ENCODE measurements at regions not wholly inside any gene's neighbourhood (a gene's known extent, or its start where the extent isn't known, plus 50 kb on each side); places are given as distances from the start of the nearest gene placed in this dataset.

DNA sequence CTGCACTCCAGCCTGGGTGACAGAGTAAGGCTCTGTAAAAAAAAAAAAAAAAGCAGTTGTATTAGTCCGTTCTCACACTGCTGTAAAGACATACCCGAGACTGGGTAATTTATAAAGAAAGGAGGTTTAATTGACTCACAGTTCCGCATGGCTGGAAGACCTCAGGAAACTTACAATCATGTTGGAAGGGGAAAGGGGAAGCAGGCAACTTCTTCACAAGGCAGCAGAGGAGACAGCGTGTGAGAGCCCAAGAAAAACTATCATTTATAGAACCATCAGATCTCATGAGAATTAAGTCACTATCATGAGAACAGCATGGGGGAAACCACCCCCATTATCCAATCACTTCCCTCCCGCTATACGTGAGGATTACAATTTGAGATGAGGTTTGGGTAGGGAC, 151.7 kb upstream of the NR5A2 start:
- H3K27ac Mint-ChIP-seq: no peak overlapping the region
- DNase-seq: no peak
- peaks cover 10 to 14% of the 10 kb centered on the region in 2 donors for H3K27me3 Mint-ChIP-seq
- H3K4me1 Mint-ChIP-seq: no peaks in the 10 kb centered on the region
- no peak overlapping the region for H3K27ac ChIP-seq (ENCODE audit: low read depth, low read length)
- peaks cover 0 to 7% (median 0%) of the 10 kb centered on the region in 5 donors for H3K9me3 Mint-ChIP-seq
- no peaks in the 10 kb centered on the region for H3K4me1 ChIP-seq (ENCODE audit: insufficient read depth, low read length)
- CTCF ChIA-PET: no interaction called here
- H3K36me3 ChIP-seq (ENCODE audit: insufficient read depth, low read length): no peaks in the 10 kb centered on the region
- H3K9me3 ChIP-seq (ENCODE audit: low read length): no peaks in the 10 kb centered on the region
- H3K36me3 Mint-ChIP-seq: no peaks in the 10 kb centered on the region
- H3K4me3 ChIP-seq (ENCODE audit: low read length): no peak overlapping the region
- POLR2A ChIA-PET: no interaction called here
- no peaks in the 10 kb centered on the region for H3K27me3 ChIP-seq (ENCODE audit: insufficient read depth, low read length, poor library complexity, severe bottlenecking)
- no peak overlapping the region for H3K4me3 Mint-ChIP-seq

GRCh38 chr1:199877526-199878384, 149.8 kb upstream of the NR5A2 start:
- DNase-seq: no peak
- no peaks in the 10 kb centered on the region for H3K36me3 Mint-ChIP-seq
- no peak overlapping the region for H3K27ac Mint-ChIP-seq
- H3K9me3 ChIP-seq (ENCODE audit: low read length): no peaks in the 10 kb centered on the region
- CTCF ChIA-PET: no interaction called here
- no peak overlapping the region for H3K27ac ChIP-seq (ENCODE audit: low read depth, low read length)
- no peaks in the 10 kb centered on the region for H3K27me3 ChIP-seq (ENCODE audit: insufficient read depth, low read length, poor library complexity, severe bottlenecking)
- POLR2A ChIA-PET: no interaction called here
- no peaks in the 10 kb centered on the region for H3K4me1 Mint-ChIP-seq
- H3K4me3 Mint-ChIP-seq: no peak overlapping the region
- H3K9me3 Mint-ChIP-seq: peaks cover 0 to 11% (median 5%) of the 10 kb centered on the region in 5 donors
- H3K36me3 ChIP-seq (ENCODE audit: insufficient read depth, low read length): no peaks in the 10 kb centered on the region
- no peaks in the 10 kb centered on the region for H3K4me1 ChIP-seq (ENCODE audit: insufficient read depth, low read length)
- H3K27me3 Mint-ChIP-seq: peaks cover 8 to 10% of the 10 kb centered on the region in 2 donors
- no peak overlapping the region for H3K4me3 ChIP-seq (ENCODE audit: low read length)

DNA sequence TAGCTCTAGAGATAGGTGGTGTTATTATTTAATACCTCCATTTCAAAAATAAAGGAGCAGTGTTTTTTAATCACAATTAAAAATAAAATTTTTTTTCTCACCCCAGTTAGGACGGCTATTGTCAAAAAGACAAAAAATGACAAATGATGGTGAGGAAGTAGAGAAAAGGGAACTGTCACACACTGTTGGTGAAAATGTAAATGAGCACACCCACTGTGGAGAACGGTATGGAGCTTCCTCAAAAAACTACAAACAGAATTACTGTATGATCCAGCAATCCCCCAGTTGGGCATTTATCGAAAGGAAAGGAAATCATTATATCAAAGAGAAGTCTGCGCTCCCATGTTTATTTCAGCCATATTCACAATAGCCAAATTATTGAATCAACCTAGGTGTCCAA, 148.7 kb upstream of the NR5A2 start:
- H3K27me3 Mint-ChIP-seq: peaks cover 4 to 9% of the 10 kb centered on the region in 2 donors
- POLR2A ChIA-PET: no interaction called here

DNA sequence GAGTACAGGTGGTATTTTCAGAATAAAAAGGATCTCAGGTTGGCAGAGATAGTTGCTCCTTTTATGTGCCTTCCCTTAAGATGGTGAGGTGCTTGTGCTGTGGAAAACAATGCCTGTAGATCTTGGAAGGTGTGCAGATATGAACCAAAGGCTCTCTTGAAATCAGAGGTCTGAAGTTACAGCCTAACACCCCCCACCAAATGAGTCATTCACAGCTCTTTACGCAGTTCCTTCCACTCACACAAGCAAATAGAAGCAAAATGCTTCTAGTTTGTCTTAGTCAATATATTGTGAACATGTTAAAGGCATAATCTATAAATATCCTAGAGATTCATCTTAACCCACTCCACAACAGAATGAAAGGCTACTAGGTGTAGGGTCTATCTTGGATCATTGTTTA, 128.9 kb upstream of the NR5A2 start:
- Mint-ChIP-seq H3K36me3 (no peaks in the 10 kb centered on the region), H3K27me3 (peaks cover 9 to 20% of the 10 kb centered on the region in 2 donors)
- CTCF ChIA-PET: no interaction called here

More for the DNA sequence above, 148.7 kb upstream of the NR5A2 start:
- H3K4me1 Mint-ChIP-seq: no peaks in the 10 kb centered on the region
- no peak overlapping the region for H3K27ac ChIP-seq (ENCODE audit: low read depth, low read length)
- no peak overlapping the region for H3K27ac Mint-ChIP-seq
- peaks cover 0 to 11% (median 5%) of the 10 kb centered on the region in 5 donors for H3K9me3 Mint-ChIP-seq
- H3K36me3 ChIP-seq (ENCODE audit: insufficient read depth, low read length): no peaks in the 10 kb centered on the region
- no peaks in the 10 kb centered on the region for H3K4me1 ChIP-seq (ENCODE audit: insufficient read depth, low read length)
- CTCF ChIA-PET: no interaction called here
- H3K4me3 Mint-ChIP-seq: no peak overlapping the region
- H3K36me3 Mint-ChIP-seq: no peaks in the 10 kb centered on the region
- H3K9me3 ChIP-seq (ENCODE audit: low read length): no peaks in the 10 kb centered on the region
- no peak for DNase-seq
- H3K27me3 ChIP-seq (ENCODE audit: insufficient read depth, low read length, poor library complexity, severe bottlenecking): no peaks in the 10 kb centered on the region
- no peak overlapping the region for H3K4me3 ChIP-seq (ENCODE audit: low read length)

DNA sequence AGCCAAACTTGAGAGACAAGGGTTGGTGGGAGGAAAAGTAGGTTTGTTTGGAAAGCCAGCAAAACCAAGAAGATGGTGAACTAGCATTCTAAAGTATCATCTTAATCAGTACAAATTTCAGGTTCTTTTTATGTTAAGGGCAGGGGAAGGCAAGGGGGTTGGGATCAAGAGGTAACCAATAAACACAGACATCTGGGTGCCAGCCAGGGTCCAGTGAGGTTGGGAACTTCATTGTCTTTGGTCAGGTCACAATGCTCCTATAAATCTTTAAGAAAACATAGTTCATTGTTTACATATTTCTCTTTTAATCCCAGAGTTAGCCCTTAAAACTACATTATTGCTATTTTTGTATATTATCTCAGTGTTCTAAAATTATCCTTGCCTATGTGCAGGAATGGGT, 126.2 kb upstream of the NR5A2 start:
- Mint-ChIP-seq H3K9me3 (peaks cover 0 to 7% (median 2%) of the 10 kb centered on the region in 5 donors), H3K4me1 (no peaks in the 10 kb centered on the region), H3K4me3 (no peak overlapping the region), H3K36me3 (no peaks in the 10 kb centered on the region), H3K27me3 (peaks cover 4 to 21% of the 10 kb centered on the region in 2 donors), H3K27ac (no peak overlapping the region)
- H3K4me1 ChIP-seq (ENCODE audit: insufficient read depth, low read length): no peaks in the 10 kb centered on the region
- H3K9me3 ChIP-seq (ENCODE audit: low read length): no peaks in the 10 kb centered on the region
- no peaks in the 10 kb centered on the region for H3K36me3 ChIP-seq (ENCODE audit: insufficient read depth, low read length)
- ChIA-PET CTCF (no interaction called here), POLR2A (no interaction called here)
- H3K27ac ChIP-seq (ENCODE audit: low read depth, low read length): no peak overlapping the region
- no peak overlapping the region for H3K4me3 ChIP-seq (ENCODE audit: low read length)
- no peaks in the 10 kb centered on the region for H3K27me3 ChIP-seq (ENCODE audit: insufficient read depth, low read length, poor library complexity, severe bottlenecking)
- no peak for DNase-seq

More for the DNA sequence above, 128.9 kb upstream of the NR5A2 start:
- POLR2A ChIA-PET: no interaction called here
- H3K4me3 ChIP-seq (ENCODE audit: low read length): no peak overlapping the region
- no peak for DNase-seq
- H3K27me3 ChIP-seq (ENCODE audit: insufficient read depth, low read length, poor library complexity, severe bottlenecking): no peaks in the 10 kb centered on the region
- no peaks in the 10 kb centered on the region for H3K4me1 Mint-ChIP-seq
- H3K9me3 Mint-ChIP-seq: peaks cover 0 to 5% (median 0%) of the 10 kb centered on the region in 5 donors
- no peaks in the 10 kb centered on the region for H3K4me1 ChIP-seq (ENCODE audit: insufficient read depth, low read length)
- no peaks in the 10 kb centered on the region for H3K36me3 ChIP-seq (ENCODE audit: insufficient read depth, low read length)
- no peaks in the 10 kb centered on the region for H3K9me3 ChIP-seq (ENCODE audit: low read length)
- H3K4me3 Mint-ChIP-seq: no peak overlapping the region
- H3K27ac ChIP-seq (ENCODE audit: low read depth, low read length): no peak overlapping the region
- H3K27ac Mint-ChIP-seq: no peak overlapping the region

- no peak for DNase-seq
Measured at GRCh38 chr1:199907361-199907760, 120.1 kb upstream of the NR5A2 start.

DNA sequence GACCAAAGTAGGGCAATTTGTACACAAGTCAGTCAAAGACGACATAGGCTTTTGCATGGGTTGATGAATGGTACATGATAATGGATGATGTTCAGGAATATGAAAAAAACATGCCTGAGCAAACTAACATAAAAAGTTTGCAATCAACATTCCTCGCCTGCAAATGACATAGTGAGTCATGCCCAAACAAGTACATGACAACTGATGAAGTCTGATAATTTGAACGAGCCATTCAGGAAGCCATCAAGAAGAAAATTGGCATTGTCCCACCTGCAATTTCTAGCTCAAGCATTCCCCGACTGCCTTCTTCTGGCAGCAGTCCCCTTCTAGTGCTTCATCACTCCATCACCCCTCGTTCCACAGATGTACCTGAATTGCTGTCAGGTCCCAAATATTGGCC, 118.4 kb upstream of the NR5A2 start:
- Histone ChIP-seq H3K36me3 (ENCODE audit: insufficient read depth, low read length) (no peaks in the 10 kb centered on the region), H3K27me3 (ENCODE audit: insufficient read depth, low read length, poor library complexity, severe bottlenecking) (no peaks in the 10 kb centered on the region), H3K27ac (ENCODE audit: low read depth, low read length) (no peak overlapping the region), H3K9me3 (ENCODE audit: low read length) (no peaks in the 10 kb centered on the region), H3K4me3 (ENCODE audit: low read length) (no peak overlapping the region), H3K4me1 (ENCODE audit: insufficient read depth, low read length) (no peaks in the 10 kb centered on the region)
- no peak overlapping the region for H3K27ac Mint-ChIP-seq
- ChIA-PET POLR2A (no interaction called here), CTCF (no interaction called here)
- H3K4me1 Mint-ChIP-seq: no peaks in the 10 kb centered on the region
- H3K27me3 Mint-ChIP-seq: peaks cover 0 to 21% of the 10 kb centered on the region in 2 donors
- no peak for DNase-seq
- no peaks in the 10 kb centered on the region for H3K36me3 Mint-ChIP-seq
- peaks cover 0 to 3% (median 0%) of the 10 kb centered on the region in 5 donors for H3K9me3 Mint-ChIP-seq
- no peak overlapping the region for H3K4me3 Mint-ChIP-seq

More at GRCh38 chr1:199907361-199907760, 120.1 kb upstream of the NR5A2 start:
- peaks cover 0 to 21% of the 10 kb centered on the region in 2 donors for H3K27me3 Mint-ChIP-seq
- Histone ChIP-seq H3K4me1 (ENCODE audit: insufficient read depth, low read length) (no peaks in the 10 kb centered on the region), H3K27me3 (ENCODE audit: insufficient read depth, low read length, poor library complexity, severe bottlenecking) (no peaks in the 10 kb centered on the region), H3K4me3 (ENCODE audit: low read length) (no peak overlapping the region), H3K36me3 (ENCODE audit: insufficient read depth, low read length) (no peaks in the 10 kb centered on the region), H3K27ac (ENCODE audit: low read depth, low read length) (no peak overlapping the region), H3K9me3 (ENCODE audit: low read length) (no peaks in the 10 kb centered on the region)
- ChIA-PET CTCF (no interaction called here), POLR2A (interaction anchor here (0.7 kb wide), 1 partner anchor 12 kb away, joined by 3 read pairs; no protein-coding TSS in a partner anchor)
- no peak overlapping the region for H3K4me3 Mint-ChIP-seq
- H3K36me3 Mint-ChIP-seq: no peaks in the 10 kb centered on the region
- H3K9me3 Mint-ChIP-seq: peaks cover 0 to 3% (median 0%) of the 10 kb centered on the region in 5 donors
- no peaks in the 10 kb centered on the region for H3K4me1 Mint-ChIP-seq
- no peak overlapping the region for H3K27ac Mint-ChIP-seq

GRCh38 chr1:199913318-199913717, 114.2 kb upstream of the NR5A2 start:
- H3K27ac ChIP-seq (ENCODE audit: low read depth, low read length): no peak overlapping the region
- CTCF ChIA-PET: no interaction called here
- H3K4me3 Mint-ChIP-seq: no peak overlapping the region
- H3K27ac Mint-ChIP-seq: no peak overlapping the region
- H3K27me3 Mint-ChIP-seq: peaks cover 0 to 21% of the 10 kb centered on the region in 2 donors
- H3K36me3 Mint-ChIP-seq: no peaks in the 10 kb centered on the region
- DNase-seq: no peak
- no peaks in the 10 kb centered on the region for H3K36me3 ChIP-seq (ENCODE audit: insufficient read depth, low read length)
- POLR2A ChIA-PET: no interaction called here
- H3K4me1 ChIP-seq (ENCODE audit: insufficient read depth, low read length): no peaks in the 10 kb centered on the region
- H3K9me3 ChIP-seq (ENCODE audit: low read length): no peaks in the 10 kb centered on the region
- no peak overlapping the region for H3K4me3 ChIP-seq (ENCODE audit: low read length)
- no peaks in the 10 kb centered on the region for H3K9me3 Mint-ChIP-seq
- no peaks in the 10 kb centered on the region for H3K4me1 Mint-ChIP-seq
- no peaks in the 10 kb centered on the region for H3K27me3 ChIP-seq (ENCODE audit: insufficient read depth, low read length, poor library complexity, severe bottlenecking)

Data from CD8-positive, alpha-beta memory T cell (primary cell).